ENCODE measurements at regions not wholly inside any gene's neighbourhood (a gene's known extent, or its start where the extent isn't known, plus 50 kb on each side); places are given as distances from the start of the nearest gene placed in this dataset.
"Not testable (repeated sequence)": the region's sequence is repeated elsewhere in the genome, so short reads cannot be mapped to it uniquely, and the experiment has no call there.

GRCh38 chr15:81781395-81781794 is 264.4 kb downstream of the MEX3B start:
- H3K4me3 ChIP-seq (ENCODE audit: low read depth, low read length), result no peak overlapping the region
- DNase-seq (ENCODE audit: low read depth), result no peak
- no peak for TF ChIP-seq CTCF (conservative IDR thresholded peaks at IDR 0.05; ENCODE audit: low read depth, low read length)

- TF ChIP-seq CTCF (conservative IDR thresholded peaks at IDR 0.05; ENCODE audit: low read depth, low read length), result no peak
- no peak for DNase-seq (ENCODE audit: low read depth)
- no peak overlapping the region for H3K4me3 ChIP-seq (ENCODE audit: low read depth, low read length)
These were observed 264.9 kb downstream of the MEX3B start for GRCh38 chr15:81780966-81781365.

GRCh38 chr15:81779181-81779580 is 266.6 kb downstream of the MEX3B start:
- H3K4me3 ChIP-seq (ENCODE audit: low read depth, low read length), result no peak overlapping the region
- DNase-seq (ENCODE audit: low read depth), result no peak
- TF ChIP-seq CTCF (conservative IDR thresholded peaks at IDR 0.05; ENCODE audit: low read depth, low read length), result no peak

GRCh38 chr15:81777546-81777945 is 268.3 kb downstream of the MEX3B start:
- no peak overlapping the region for H3K4me3 ChIP-seq (ENCODE audit: low read depth, low read length)
- DNase-seq (ENCODE audit: low read depth), result no peak
- TF ChIP-seq CTCF (conservative IDR thresholded peaks at IDR 0.05; ENCODE audit: low read depth, low read length), result no peak

GRCh38 chr15:81776976-81777375 is 268.8 kb downstream of the MEX3B start:
- TF ChIP-seq CTCF (conservative IDR thresholded peaks at IDR 0.05; ENCODE audit: low read depth, low read length), result no peak
- no peak overlapping the region for H3K4me3 ChIP-seq (ENCODE audit: low read depth, low read length)
- no peak for DNase-seq (ENCODE audit: low read depth)

GRCh38 chr15:81775779-81776178 is 270.0 kb downstream of the MEX3B start:
- not testable (repeated sequence) for DNase-seq (ENCODE audit: low read depth); H3K4me3 ChIP-seq (ENCODE audit: low read depth, low read length)

GRCh38 chr15:81774309-81774708 is 271.5 kb downstream of the MEX3B start:
- no peak for DNase-seq (ENCODE audit: low read depth)
- no peak for TF ChIP-seq CTCF (conservative IDR thresholded peaks at IDR 0.05; ENCODE audit: low read depth, low read length)

GRCh38 chr15:81768773-81769172 is 277.0 kb downstream of the MEX3B start:
- DNase-seq (ENCODE audit: low read depth), result no peak
- TF ChIP-seq CTCF (conservative IDR thresholded peaks at IDR 0.05; ENCODE audit: low read depth, low read length), result no peak
- H3K4me3 ChIP-seq (ENCODE audit: low read depth, low read length), result no peak overlapping the region

More at GRCh38 chr15:81774309-81774708, 271.5 kb downstream of the MEX3B start:
- no peak overlapping the region for H3K4me3 ChIP-seq (ENCODE audit: low read depth, low read length)

All from epithelial cell of proximal tubule (primary cell).